GM12874 (cell line): ENCODE measurements at regions not wholly inside any gene's neighbourhood (a gene's known extent, or its start where the extent isn't known, plus 50 kb on each side); places are given as distances from the start of the nearest gene placed in this dataset.

Experiments used
- TF ChIP-seq, protein P1 (sequence below): IDR thresholded peaks from 2 replicates; pipeline ENCODE4 v1.5.1; 2011; ENCODE audit warnings: low read depth, mild to moderate bottlenecking, control low read depth, low read length, moderate library complexity; ENCODE audit not compliant: insufficient read depth

DNA sequence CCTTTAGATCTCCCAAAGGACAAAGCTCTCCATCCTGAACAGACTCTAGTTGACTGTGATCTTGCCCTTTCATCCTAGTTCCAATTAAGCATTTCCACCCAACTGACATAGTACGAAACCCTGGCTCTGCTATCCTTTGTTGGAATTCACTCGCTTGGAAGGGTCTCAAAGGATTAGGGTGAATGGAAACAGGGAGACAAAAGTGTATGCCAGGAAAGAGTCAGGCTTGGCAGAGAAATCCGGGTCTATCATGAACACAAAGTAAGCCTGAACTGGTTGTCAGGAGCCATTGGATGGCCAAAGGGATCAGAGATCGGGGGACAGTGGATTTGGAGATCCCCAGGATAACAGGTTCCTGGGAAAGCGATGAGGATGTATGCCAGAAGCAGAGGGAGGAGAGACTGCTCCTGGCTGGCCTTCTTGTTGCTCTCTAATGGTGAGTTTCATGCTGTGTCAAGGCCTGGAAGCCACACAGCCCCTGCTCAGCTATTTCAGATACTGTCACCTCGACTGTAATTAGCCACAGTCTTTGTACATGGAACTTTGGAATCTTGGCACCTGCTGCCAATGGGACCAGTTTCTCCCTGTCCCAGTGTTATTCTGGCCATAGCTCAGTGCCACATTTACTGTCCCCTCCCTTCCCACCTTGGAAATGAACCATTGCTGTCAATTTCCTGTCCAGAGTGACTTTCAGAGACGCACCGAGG is 1168.7 kb upstream of the AUTS2 start:
- TF ChIP-seq, protein P1, sequence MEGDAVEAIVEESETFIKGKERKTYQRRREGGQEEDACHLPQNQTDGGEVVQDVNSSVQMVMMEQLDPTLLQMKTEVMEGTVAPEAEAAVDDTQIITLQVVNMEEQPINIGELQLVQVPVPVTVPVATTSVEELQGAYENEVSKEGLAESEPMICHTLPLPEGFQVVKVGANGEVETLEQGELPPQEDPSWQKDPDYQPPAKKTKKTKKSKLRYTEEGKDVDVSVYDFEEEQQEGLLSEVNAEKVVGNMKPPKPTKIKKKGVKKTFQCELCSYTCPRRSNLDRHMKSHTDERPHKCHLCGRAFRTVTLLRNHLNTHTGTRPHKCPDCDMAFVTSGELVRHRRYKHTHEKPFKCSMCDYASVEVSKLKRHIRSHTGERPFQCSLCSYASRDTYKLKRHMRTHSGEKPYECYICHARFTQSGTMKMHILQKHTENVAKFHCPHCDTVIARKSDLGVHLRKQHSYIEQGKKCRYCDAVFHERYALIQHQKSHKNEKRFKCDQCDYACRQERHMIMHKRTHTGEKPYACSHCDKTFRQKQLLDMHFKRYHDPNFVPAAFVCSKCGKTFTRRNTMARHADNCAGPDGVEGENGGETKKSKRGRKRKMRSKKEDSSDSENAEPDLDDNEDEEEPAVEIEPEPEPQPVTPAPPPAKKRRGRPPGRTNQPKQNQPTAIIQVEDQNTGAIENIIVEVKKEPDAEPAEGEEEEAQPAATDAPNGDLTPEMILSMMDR = no peak

DNA sequence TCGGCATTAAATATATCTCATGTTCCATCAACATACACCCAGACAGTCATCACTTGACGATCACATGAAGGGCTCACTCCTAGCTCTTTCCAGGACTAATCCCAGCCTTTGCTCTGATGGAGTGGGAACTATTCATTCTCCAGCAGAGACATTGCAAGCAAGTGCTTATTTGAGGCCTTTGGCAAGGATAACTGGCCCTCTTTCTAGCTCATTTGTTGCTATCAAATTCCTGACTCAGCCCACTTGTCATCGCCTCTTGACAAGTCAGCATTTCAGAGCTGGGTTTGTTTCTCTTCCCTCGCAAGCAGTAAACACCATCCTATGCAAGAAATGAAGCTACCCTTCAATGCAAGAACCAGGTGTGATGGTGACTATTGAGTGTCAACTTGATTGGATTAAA is 1165.7 kb upstream of the AUTS2 start:
- TF ChIP-seq, protein P1 = no peak

DNA sequence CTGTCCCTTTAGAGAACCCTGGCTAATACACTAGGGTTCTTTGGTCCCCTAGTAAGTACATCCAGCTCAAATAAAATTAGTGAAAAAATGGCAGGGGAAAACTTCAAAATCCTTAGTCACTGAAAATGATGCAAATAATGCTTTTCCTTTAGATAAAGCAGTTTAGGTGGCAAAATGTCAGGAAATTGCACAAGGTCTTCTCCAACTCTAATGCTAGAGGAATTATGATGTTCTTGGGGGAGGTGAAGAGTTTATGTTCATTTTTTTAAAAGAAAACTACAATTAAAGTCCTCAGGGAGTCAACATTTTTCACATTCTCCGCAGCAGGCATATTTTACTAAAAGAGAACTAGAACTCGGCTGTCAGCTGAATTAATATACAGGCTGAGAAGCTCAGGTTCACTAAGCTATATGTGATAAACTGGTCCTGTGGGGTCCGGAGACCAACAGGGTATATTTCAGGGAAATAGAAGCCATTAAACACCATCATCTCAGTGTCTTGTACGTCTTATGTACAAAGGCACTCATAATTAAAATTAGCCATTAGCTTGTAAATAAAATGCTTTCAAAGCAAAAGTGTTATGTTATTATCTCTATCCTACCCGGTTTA is 1164.7 kb upstream of the AUTS2 start:
- TF ChIP-seq, protein P1 = no peak

DNA sequence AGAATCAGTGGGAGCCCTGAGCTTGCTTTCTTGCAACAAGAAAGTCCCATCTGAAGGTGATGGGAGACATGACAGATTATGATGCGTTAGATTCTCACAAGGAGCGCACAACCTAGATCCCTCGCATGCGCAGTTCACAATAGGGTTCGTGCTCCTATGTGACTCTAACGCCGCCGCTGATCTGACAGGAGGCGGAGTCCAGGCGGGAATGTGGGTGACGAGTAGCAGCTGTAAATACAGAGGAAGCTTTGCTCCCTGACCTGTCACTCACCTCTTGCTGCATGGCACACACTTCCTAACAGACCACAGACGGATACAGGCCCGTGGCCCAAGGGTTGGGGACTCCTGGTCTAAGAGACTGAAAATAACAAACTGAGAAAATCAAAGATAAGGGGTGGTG is 1163.4 kb upstream of the AUTS2 start:
- TF ChIP-seq, protein P1 = no peak

DNA sequence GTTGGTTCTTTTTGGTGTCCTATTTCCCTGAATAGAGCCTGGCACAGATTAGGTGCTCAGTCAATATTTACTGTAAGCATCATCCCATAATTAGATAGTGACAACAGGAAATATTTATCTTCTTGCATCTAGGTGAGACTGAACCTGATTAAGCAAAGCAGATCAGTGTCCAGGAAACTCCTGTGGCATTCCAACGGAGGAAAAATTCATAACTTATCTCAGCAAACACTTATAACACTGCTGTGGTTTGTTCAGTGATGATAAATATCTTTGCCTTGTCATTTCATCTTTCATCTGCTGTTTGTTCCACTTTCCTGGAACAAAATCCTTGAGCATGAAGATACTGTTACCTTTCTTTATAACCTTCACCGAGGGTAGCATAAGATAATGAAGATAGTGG is 1160.3 kb upstream of the AUTS2 start:
- TF ChIP-seq, protein P1 = no peak

DNA sequence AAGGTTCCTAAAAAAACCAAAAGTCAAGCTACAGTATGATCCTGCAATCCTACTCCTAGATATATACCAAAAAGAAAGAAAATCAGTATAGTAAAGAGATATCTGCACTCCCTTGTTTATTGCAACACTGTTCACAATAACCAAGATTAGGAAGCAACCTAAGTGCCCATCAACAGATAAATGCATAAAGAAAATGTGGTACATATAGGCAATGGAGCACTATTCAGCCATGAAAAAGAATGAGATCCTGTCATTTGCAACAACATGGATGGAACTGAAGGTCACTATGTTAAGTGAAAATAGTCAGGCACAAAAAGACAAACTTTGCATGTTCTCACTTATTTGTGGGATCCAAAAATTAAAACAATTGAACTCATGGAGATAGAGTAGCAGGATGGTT is 1159.5 kb upstream of the AUTS2 start:
- TF ChIP-seq, protein P1 = no peak

DNA sequence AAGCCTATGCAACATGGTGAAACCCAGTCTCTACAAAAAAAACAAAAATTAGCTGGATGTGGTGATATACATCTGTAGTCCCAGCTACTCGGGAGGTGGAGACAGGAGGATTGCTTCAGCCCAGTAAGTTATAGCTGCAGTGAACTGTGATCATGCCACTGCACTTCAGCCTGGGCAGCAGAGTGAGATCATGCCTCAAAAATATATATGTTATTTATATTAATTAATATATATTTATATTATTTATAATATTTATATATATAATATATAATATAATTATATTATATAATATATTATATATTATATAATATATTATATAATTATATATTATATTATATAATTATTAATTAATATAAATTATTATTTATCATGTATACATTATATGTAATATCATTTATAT is 1158.4 kb upstream of the AUTS2 start:
- TF ChIP-seq, protein P1 = no peak
